RWPE1 (cell line): ENCODE measurements at regions not wholly inside any gene's neighbourhood (a gene's known extent, or its start where the extent isn't known, plus 50 kb on each side); places are given as distances from the start of the nearest gene placed in this dataset.

Experiments
- CTCF ChIA-PET: fragments of 350-600 bp; sonication (Branson Sonifier 250); formaldehyde crosslinking; extraction: SDS; loops from one replicate; lab custom pipeline; 2021; lab: Yijun Ruan, JAX
- POLR2A ChIA-PET: fragments of 400-600 bp; formaldehyde crosslinking; extraction: SDS; loops from one replicate; lab custom pipeline; 2020; ENCODE audit warnings: antibody characterized with exemption; ENCODE audit not compliant: low non-redundant PET; lab: Yijun Ruan, JAX
- DNase-seq: peaks from one replicate; pipeline ENCODE4 v3.0.0; 2012; ENCODE audit warnings: low spot score
- H3K27ac ChIP-seq: fragments of 450-650 bp; 2 replicates; pipeline ENCODE4 v1.5.1; 2017
- TF ChIP-seq, protein P1 (sequence below): fragments of 450-650 bp; conservative IDR thresholded peaks from 2 replicates; pipeline ENCODE4 v1.5.1; 2017; ENCODE audit warnings: low read depth, mild to moderate bottlenecking

GRCh38 chr1:239819096-239819495, 272.6 kb upstream of the FMN2 start:
- CTCF ChIA-PET = interaction anchor here (1.1 kb wide), 1 partner anchor 179 kb away, joined by 5 read pairs; no protein-coding TSS in a partner anchor
- no peak for DNase-seq
- no peak overlapping the region for H3K27ac ChIP-seq
- POLR2A ChIA-PET = no interaction called here
- TF ChIP-seq, protein P1, sequence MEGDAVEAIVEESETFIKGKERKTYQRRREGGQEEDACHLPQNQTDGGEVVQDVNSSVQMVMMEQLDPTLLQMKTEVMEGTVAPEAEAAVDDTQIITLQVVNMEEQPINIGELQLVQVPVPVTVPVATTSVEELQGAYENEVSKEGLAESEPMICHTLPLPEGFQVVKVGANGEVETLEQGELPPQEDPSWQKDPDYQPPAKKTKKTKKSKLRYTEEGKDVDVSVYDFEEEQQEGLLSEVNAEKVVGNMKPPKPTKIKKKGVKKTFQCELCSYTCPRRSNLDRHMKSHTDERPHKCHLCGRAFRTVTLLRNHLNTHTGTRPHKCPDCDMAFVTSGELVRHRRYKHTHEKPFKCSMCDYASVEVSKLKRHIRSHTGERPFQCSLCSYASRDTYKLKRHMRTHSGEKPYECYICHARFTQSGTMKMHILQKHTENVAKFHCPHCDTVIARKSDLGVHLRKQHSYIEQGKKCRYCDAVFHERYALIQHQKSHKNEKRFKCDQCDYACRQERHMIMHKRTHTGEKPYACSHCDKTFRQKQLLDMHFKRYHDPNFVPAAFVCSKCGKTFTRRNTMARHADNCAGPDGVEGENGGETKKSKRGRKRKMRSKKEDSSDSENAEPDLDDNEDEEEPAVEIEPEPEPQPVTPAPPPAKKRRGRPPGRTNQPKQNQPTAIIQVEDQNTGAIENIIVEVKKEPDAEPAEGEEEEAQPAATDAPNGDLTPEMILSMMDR = no peak

DNA sequence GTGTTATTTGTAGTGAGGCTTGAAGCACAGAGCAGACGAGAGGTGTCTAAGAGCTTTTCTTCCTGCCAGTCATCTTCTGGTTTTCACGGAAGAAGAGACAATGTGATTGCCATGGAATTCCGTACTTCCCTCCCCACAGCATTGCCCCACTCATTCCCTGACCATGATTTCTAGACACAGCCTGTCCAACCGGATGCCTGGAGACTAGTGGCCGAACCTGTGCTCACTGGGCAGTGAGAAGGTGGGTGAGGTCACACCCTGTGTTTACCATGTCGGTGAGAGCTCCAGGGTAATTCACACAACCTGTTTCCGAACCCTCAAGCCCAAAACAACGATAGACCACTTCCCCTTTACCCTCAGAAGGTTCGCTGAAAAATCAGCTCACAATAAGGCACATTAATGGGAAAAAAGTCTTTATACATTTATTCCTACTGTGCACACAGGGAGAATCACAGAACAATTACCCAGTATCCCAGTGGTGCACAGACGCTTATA, 271.9 kb upstream of the FMN2 start:
- DNase-seq = no peak
- H3K27ac ChIP-seq = no peak overlapping the region
- TF ChIP-seq, protein P1 = no peak
- ChIA-PET POLR2A (no interaction called here), CTCF (interaction anchor here (1.1 kb wide), 1 partner anchor 178 kb away, joined by 5 read pairs; no protein-coding TSS in a partner anchor)

DNA sequence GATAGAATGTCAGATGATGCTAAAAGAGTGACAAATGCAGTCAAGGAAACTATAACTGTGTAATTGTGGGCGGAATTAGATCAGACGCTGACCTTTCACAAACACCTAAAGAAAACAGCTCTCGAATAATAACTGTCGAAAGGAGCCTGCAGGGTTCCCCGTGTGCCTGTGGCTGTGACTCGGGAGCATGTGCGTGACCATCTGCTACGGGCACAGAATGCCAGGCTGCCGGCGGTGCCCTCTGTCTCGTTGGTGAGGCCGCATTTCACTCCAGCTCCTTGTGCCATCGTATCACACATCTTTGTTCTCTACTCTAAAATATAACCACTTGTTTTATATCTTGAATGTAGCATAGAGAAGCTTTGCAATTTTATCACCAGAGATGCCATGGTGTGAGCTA, 267.8 kb upstream of the FMN2 start:
- no peak for DNase-seq
- ChIA-PET CTCF (no interaction called here), POLR2A (no interaction called here)
- no peak overlapping the region for H3K27ac ChIP-seq
- TF ChIP-seq, protein P1 = no peak

GRCh38 chr1:239826211-239826610, 265.5 kb upstream of the FMN2 start:
- DNase-seq = no peak
- ChIA-PET CTCF (no interaction called here), POLR2A (no interaction called here)
- TF ChIP-seq, protein P1 = no peak
- H3K27ac ChIP-seq = no peak overlapping the region

- no peak for DNase-seq
- ChIA-PET CTCF (no interaction called here), POLR2A (no interaction called here)
- H3K27ac ChIP-seq = no peak overlapping the region
- TF ChIP-seq, protein P1 = no peak
These were observed 264.9 kb upstream of the FMN2 start for GRCh38 chr1:239826736-239827135.

DNA sequence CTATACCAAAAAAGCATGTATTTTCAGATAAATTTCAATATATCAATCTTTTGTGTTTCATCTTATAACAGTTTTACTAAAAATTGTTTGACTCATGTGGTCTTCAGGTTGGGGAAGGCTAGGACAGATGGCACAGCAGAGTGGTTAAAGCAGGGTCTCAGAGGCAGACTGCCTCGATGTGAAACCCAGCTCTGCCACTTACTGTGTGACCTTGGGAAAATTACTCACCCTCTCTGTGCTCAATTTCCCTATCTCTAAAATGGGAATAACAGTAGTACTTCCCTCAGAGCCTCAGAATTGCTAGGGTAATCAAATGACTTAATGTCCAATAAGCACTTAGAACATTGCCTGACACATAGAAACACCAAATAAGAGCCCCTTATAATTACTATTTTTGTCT, 262.1 kb upstream of the FMN2 start:
- TF ChIP-seq, protein P1 = no peak
- no peak overlapping the region for H3K27ac ChIP-seq
- ChIA-PET CTCF (no interaction called here), POLR2A (no interaction called here)
- DNase-seq = no peak
